Choroid plexus epithelial cell (primary cell): ENCODE measurements at regions not wholly inside any gene's neighbourhood (a gene's known extent, or its start where the extent isn't known, plus 50 kb on each side); places are given as distances from the start of the nearest gene placed in this dataset.
A peak's percentile ranks its signal among the peaks of the same experiment; 100 is the strongest.

Experiments
- DNase-seq: peaks from one replicate; pipeline ENCODE4 v3.0.0-alpha.2; 2010; ENCODE audit warnings: low read depth
- H3K4me3 ChIP-seq: 2 replicates; pipeline ENCODE4 v1.5.1; 2011; ENCODE audit warnings: low read depth, mild to moderate bottlenecking, control low read depth, low read length, moderate library complexity
- CTCF ChIP-seq: conservative IDR thresholded peaks from 2 replicates; pipeline ENCODE4 v1.5.1; 2011; ENCODE audit warnings: low read depth, mild to moderate bottlenecking, control low read depth, inconsistent platforms, low read length, moderate library complexity

- no peak for DNase-seq
- no peak for TF ChIP-seq CTCF
- H3K4me3 ChIP-seq, result no peak overlapping the region
Observed at GRCh38 chr1:212495766-212496494, 63.2 kb downstream of the NENF start.

- H3K4me3 ChIP-seq, result no peak overlapping the region
- DNase-seq, result no peak
- no peak for TF ChIP-seq CTCF
Observed at GRCh38 chr1:212496682-212497081, 64.0 kb downstream of the NENF start.

- H3K4me3 ChIP-seq, result no peak overlapping the region
- DNase-seq, result no peak
- TF ChIP-seq CTCF, result no peak
Observed at GRCh38 chr1:212497553-212497952, 64.8 kb downstream of the NENF start.

GRCh38 chr1:212498283-212499040, 65.7 kb downstream of the NENF start:
- DNase-seq, result peak; percentile 80
- TF ChIP-seq CTCF, result no peak
- no peak overlapping the region for H3K4me3 ChIP-seq

- DNase-seq, result no peak
- TF ChIP-seq CTCF, result no peak
- no peak overlapping the region for H3K4me3 ChIP-seq
Observed at GRCh38 chr1:212500351-212500750, 67.6 kb downstream of the NENF start.

- no peak overlapping the region for H3K4me3 ChIP-seq
- TF ChIP-seq CTCF, result no peak
- DNase-seq, result no peak
Observed at GRCh38 chr1:212500983-212501382, 68.3 kb downstream of the NENF start.
